ENCODE measurements at regions not wholly inside any gene's neighbourhood (a gene's known extent, or its start where the extent isn't known, plus 50 kb on each side); places are given as distances from the start of the nearest gene placed in this dataset.

DNA sequence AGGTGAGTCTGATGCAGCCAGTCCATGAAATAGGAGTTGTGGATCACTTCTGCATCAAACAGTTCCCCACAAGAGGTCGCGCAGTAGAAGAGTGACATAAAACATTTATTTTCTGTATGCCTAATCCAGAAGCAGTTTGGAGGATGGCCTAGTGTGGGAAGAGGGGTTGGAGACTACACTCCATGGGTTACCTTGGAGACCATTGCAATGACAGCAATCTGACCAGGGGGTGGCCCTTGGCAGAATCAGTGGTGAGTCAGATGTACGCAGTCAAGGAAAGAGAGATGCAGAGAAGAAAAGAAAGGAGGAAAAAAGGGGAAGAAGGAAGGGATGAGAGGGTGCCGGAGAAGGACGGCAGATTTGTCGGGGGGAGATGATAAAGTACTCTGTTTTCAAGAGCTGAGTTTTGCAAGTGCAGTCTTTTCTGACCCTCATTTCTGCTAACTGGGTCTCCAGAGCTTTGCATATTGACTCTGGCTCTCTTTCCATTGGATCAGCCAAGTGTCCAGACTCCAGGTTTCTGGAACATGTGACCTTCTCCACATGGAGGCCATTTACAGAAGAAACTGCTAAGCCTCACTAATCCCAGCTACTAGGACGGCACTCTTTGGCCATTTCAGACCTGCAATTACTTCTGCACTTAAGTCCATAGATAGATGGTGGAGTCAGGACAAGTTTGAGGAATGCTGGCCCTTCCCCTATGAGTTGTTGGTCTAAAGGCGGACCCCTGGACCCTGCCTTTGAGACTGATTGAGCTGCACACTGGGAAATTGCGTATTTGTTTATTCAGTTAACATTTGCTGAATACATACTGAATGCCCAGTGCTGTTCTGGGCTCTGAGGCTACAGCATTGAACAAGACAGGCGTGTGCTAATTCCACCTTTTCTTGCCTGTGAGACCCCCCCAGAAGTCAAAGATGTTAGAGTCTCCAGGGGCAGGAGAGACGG is 424.2 kb downstream of the BCL11B start:
- no peak for TF ChIP-seq EZH2 (IDR thresholded peaks at IDR 0.05; ENCODE audit: borderline replicate concordance, low read length)
- TF ChIP-seq, protein P1, sequence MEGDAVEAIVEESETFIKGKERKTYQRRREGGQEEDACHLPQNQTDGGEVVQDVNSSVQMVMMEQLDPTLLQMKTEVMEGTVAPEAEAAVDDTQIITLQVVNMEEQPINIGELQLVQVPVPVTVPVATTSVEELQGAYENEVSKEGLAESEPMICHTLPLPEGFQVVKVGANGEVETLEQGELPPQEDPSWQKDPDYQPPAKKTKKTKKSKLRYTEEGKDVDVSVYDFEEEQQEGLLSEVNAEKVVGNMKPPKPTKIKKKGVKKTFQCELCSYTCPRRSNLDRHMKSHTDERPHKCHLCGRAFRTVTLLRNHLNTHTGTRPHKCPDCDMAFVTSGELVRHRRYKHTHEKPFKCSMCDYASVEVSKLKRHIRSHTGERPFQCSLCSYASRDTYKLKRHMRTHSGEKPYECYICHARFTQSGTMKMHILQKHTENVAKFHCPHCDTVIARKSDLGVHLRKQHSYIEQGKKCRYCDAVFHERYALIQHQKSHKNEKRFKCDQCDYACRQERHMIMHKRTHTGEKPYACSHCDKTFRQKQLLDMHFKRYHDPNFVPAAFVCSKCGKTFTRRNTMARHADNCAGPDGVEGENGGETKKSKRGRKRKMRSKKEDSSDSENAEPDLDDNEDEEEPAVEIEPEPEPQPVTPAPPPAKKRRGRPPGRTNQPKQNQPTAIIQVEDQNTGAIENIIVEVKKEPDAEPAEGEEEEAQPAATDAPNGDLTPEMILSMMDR (conservative IDR thresholded peaks at IDR 0.05 in 1 of 2, IDR thresholded peaks at IDR 0.05 in 1 of 2; ENCODE audit: extremely low read depth in 1 of 2, insufficient read depth in 1 of 2, low read depth in 1 of 2, low read length in 2 of 2), result no peak

All from mammary epithelial cell (primary cell).